NCI-H187 (cell line): ENCODE measurements at regions not wholly inside any gene's neighbourhood (a gene's known extent, or its start where the extent isn't known, plus 50 kb on each side); places are given as distances from the start of the nearest gene placed in this dataset.

Experiments used
- DNase-seq, 2 experiments: peaks; one replicate each; lab custom pipeline; 2025; lab: John Stamatoyannopoulos, UW

- DNase-seq, result no peak
Observed at GRCh38 chr6:44560458-44561059, 173.1 kb downstream of the CDC5L start.

- no peak for DNase-seq
Observed at GRCh38 chr6:44561060-44561623, 173.6 kb downstream of the CDC5L start.

GRCh38 chr6:44561832-44562665 is 174.5 kb downstream of the CDC5L start:
- peak in 1 of 2 experiments; percentile 24 for DNase-seq

GRCh38 chr6:44563397-44563796 is 175.9 kb downstream of the CDC5L start:
- no peak for DNase-seq

- DNase-seq, result no peak
Observed at GRCh38 chr6:44564906-44565524, 177.5 kb downstream of the CDC5L start.

- DNase-seq, result no peak
Observed at GRCh38 chr6:44567406-44567805, 179.9 kb downstream of the CDC5L start.

GRCh38 chr6:44569131-44569530 is 181.6 kb downstream of the CDC5L start:
- DNase-seq, result no peak

GRCh38 chr6:44569931-44570385 is 182.5 kb downstream of the CDC5L start:
- DNase-seq, result no peak

- no peak for DNase-seq
Observed at GRCh38 chr6:44571510-44571909, 184.0 kb downstream of the CDC5L start.

GRCh38 chr6:44572346-44572745 is 184.8 kb downstream of the CDC5L start:
- DNase-seq, result no peak

GRCh38 chr6:44575644-44576043 is 188.1 kb downstream of the CDC5L start:
- no peak for DNase-seq

- no peak for DNase-seq
Observed at GRCh38 chr6:44576132-44576631, 188.7 kb downstream of the CDC5L start.

GRCh38 chr6:44580901-44581300 is 193.4 kb downstream of the CDC5L start:
- no peak for DNase-seq

GRCh38 chr6:44582930-44583329 is 195.4 kb downstream of the CDC5L start:
- no peak for DNase-seq

- DNase-seq, result no peak
Observed at GRCh38 chr6:44590471-44590870, 203.0 kb downstream of the CDC5L start.

- no peak for DNase-seq
Observed at GRCh38 chr6:44593539-44593944, 206.0 kb downstream of the CDC5L start.

GRCh38 chr6:44594481-44594880 is 207.0 kb downstream of the CDC5L start:
- DNase-seq, result no peak

- DNase-seq, result no peak
Observed at GRCh38 chr6:44598679-44599078, 211.2 kb downstream of the CDC5L start.

- no peak for DNase-seq
Observed at GRCh38 chr6:44599672-44600071, 212.2 kb downstream of the CDC5L start.

GRCh38 chr6:44603044-44603686 is 215.7 kb downstream of the CDC5L start:
- DNase-seq, result no peak

- DNase-seq, result no peak
Observed at GRCh38 chr6:44606504-44606903, 219.0 kb downstream of the CDC5L start.

GRCh38 chr6:44606976-44607375 is 219.5 kb downstream of the CDC5L start:
- no peak for DNase-seq
